Retina (tissue), 1 donor: ENCODE measurements at regions not wholly inside any gene's neighbourhood (a gene's known extent, or its start where the extent isn't known, plus 50 kb on each side); places are given as distances from the start of the nearest gene placed in this dataset.
"Not testable (repeated sequence)": the region's sequence is repeated elsewhere in the genome, so short reads cannot be mapped to it uniquely, and the experiment has no call there.

Source experiments
- DNase-seq: peaks from one replicate; pipeline ENCODE4 v3.0.0-alpha.2; 2016

DNA sequence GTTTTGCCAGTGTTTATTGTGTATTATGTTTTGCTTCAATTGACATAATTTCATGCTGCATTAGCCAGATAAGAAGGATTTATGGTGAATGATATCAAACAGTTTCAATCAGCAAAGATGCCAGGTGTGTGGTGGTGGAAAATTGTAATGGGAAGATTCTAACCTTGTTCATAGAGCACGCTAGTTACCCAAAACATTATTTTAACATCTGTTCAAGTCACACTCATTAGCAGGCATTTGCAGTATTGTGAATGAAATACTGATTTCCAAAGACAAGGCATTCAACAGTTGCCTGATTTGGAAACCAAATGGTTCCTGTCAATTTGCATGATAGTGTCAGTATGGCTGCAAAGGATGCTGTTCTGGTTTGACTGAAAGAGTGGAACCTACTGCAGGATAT is 129.7 kb downstream of the EPC1 start:
- DNase-seq: no peak

DNA sequence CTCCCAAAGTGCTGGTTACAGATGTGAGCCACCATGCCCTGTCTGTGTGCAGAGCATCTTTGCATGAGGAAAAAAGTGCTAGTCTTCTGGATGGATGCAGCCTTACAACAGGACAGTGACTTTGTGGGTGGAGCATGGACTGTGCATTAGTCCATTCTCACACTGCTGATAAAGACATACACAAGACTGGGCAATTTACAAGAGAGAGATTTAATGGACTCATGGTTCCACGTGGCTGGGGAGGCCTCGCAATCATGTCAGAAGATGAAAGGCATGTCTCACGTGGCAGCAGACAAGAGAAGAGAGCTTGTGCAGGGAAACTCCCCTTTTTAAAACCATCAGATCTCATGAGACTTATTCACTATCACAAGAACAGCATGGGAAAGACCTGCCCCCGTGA is 133.1 kb downstream of the EPC1 start:
- not testable (repeated sequence) for DNase-seq

- no peak for DNase-seq
Measured at GRCh38 chr10:32211046-32211363, 136.0 kb downstream of the EPC1 start.

DNA sequence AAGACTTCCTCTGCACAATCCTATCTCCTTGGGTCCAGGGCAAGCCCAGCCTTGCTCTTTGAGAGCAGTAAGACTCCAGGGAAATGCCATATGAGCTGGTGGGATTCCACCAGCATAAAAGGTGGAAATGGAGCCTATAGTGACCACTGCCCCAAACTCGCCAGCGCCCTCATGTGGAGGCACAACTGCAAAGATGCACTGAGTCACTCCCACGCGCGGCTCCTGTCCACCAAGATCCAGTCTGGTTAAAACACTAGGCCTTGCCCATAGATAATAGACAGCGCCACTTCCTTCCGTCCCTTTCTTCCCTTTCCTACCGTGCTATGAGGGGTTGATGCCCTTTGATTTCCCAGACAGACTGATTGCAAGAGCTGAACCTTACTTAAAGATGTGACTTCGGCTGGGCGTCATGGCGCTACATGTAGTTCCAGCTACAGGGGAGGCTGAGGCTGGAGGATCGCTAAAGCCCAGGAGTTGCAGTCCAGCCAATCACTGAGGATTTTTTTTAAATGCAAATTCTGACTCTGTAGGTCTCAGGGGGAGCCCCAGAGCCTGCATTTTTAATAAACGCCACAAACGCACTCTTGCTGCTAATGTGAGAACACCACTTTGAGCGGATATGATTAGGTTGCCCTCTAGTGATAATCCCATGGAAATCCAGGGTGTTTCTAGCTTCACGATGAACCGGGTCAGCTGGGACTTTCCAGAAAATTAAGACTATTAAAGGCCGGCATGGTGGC is 136.5 kb downstream of the EPC1 start:
- no peak for DNase-seq

GRCh38 chr10:32208005-32208404 is 139.0 kb downstream of the EPC1 start:
- DNase-seq: not testable (repeated sequence)

DNA sequence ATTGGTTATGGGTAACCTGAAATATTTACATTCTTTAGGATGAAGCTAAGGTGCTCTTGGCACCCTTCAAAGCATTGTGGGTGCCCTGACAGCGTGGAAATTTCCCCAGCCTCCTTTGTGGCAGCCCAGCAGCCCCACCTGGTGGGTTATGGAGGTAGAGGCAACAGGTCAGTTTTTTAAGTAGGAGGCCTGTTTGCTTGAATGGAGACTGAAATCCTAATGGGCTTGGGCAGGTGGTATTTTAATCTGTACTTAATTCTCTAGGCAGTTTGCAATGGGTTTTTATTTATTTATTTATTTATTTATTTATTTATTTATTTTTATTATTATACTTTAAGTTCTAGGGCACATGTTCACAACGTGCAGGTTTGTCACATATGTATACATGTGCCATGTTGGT is 139.4 kb downstream of the EPC1 start:
- no peak for DNase-seq

DNA sequence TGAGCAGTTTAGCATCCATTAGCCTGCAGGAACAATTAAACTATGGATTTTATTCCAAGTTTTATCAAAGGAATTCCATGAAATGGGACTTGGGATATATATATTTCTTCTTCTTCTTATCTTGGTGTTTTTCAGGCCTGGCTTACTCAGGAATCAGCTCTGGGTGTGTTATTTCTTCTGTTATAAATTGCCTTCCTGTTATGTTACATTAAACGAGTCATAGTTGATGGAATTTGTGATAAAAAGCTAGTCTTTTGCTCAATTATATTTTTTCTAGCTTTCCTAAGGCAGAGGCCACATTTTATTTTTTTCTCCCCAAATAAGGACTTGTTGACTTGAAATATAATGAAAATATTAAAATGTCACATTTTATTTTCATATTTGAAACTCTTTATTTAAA is 141.3 kb downstream of the EPC1 start:
- no peak for DNase-seq

- DNase-seq: no peak
Measured at GRCh38 chr10:32204606-32205005, 142.4 kb downstream of the EPC1 start.

DNA sequence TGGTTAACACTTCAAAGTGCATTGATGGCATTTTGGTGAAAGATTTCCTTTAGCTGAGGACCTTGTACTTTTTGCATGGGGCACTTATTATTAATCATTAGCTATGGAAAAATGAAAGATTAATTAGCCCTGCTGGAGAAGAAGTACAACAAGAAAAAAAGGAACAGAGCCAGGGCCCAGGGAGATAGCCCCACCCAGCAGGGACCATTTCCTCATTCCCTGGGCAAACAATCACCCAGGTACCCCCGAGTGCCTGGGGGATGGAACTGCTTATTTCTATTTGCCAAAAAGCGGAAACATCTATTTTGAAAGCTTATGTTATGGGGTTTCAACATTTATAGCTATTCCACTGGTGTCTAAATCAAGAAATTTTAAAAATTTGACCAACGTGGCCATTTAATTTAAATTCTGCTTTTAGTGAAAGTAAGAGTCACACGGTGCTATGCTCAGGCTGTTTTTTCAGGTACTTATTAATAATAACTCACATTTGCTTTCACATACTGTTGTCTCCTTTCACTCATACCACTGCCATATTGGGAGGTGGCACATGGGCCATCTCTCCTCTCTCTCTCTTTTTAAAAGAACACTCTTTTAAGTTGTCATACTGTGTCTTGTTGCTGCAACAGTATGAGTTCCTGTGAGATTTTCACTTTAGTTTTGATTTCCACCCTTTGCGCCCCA is 143.6 kb upstream of the KIF5B start:
- no peak for DNase-seq

DNA sequence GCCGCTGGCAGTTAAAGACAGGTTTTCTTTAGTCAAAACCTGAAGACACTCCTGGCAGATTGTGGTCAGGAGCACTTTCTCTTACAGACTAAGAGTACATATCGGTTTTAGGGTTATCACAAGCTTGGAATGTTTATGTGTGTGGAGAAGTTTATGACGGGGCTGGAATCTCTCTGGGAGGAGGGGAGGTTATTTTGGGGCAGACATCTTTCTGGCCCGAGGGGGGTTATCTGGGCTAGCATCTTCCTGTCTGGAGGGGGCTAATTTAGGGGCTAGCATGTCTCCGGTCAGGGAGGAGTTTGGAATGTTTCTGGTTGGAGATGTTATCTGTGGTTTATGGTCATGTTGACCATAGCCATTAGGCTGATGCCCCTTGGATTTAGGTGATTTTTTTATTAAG is 141.2 kb upstream of the KIF5B start:
- DNase-seq: no peak

- DNase-seq: peak; percentile 42
Measured at GRCh38 chr10:32190890-32191491, 134.8 kb upstream of the KIF5B start.

- peak; percentile 4 for DNase-seq
Measured at GRCh38 chr10:32189400-32190084, 133.3 kb upstream of the KIF5B start.

GRCh38 chr10:32188601-32189000 is 132.4 kb upstream of the KIF5B start:
- not testable (repeated sequence) for DNase-seq

DNA sequence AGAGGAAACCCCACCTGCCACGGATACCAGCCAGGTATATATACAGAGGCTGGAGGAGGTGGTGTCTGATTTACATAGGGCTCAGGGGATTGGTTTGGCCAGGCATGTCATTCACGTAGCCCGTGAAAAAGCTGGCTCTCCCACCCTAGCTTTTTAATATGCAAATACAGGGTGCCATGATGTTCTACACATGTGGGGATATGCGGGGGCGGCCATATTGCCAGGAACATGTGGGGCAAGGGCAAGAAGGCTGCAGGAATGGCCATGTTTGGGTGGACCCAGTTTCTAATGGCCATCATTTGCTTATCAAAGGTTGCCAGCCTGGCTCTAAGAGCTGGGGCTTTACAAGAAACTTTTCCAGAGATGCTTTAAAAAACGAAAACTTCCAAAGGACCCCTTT is 131.5 kb upstream of the KIF5B start:
- DNase-seq: no peak

DNA sequence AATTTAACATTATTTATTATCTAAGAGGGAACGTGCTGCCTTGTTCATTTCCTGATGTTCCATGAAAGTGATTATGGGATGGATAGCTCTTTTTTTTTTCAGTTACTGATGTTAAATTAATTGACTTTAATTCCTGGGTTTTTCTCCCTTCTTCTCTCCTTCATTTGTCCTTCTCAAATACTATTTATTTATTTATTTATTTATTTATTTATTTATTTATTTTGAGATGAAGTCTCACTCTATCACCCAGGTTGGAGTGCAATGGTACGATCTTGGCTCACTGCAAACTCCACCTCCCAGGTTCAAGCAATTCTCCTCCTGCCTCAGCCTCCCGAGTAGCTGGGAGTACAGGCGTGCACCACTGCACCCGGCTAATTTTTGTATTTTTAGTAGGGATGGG is 127.4 kb upstream of the KIF5B start:
- DNase-seq: not testable (repeated sequence)

DNA sequence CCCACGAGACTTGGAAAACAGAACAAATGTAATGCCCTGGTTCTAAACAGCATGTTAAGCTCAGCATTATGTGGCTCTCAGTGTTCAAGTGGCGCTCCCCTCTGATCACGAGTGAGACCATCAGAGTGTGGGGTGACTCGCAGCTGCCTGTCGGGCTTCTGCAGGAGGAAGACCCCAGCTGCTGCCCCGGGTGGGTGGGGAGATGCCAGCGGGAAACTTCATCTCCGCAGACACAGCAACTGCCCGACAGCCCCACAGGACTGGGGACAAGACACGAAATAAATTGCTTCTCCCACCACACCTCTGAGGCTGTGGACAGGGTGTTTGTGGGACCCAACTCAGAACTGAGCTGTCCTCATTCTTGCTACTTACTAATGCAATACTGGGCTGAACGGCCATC is 126.3 kb upstream of the KIF5B start:
- DNase-seq: no peak

DNA sequence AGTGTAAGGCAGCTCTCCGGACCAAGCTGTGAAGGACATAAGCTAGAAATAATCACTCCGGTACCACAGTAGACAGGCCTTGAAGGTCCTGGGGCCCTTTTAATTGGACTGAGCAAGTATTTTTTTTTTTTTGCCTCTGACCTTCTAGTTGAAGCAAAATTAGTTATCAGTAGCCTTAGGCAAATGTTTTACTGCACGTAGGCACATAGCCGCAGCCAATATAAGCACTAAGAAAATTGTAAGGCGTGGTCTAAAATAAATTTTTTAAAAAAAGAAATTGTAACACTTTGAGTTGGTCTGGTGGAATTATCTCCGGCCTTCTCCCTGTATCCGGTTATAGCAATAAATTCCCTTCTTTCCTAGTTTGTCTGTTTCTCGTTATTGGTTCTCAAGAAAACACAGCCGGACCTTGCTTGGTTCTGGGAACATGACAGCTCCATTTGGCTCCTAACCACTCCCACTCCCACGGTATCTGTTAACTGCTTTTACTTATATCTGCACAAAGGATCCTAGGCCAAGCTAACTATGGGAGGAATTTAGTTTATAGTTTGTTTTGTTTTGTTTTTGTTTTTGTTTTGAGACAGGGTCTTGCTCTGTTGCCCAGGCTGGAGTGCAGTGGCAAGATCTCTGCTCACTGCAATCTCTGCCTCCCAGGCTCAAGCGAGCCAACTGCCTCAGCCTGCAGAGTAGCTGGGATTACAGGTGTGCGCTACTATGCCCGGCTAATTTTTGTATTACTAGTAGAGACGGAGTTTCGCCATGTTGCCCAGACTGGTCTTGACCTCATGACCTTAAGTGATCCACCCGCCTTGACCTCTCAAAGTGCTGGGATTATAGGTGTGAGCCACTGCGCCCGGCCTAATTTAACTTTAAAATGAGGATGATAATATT is 124.4 kb upstream of the KIF5B start:
- DNase-seq: no peak

DNA sequence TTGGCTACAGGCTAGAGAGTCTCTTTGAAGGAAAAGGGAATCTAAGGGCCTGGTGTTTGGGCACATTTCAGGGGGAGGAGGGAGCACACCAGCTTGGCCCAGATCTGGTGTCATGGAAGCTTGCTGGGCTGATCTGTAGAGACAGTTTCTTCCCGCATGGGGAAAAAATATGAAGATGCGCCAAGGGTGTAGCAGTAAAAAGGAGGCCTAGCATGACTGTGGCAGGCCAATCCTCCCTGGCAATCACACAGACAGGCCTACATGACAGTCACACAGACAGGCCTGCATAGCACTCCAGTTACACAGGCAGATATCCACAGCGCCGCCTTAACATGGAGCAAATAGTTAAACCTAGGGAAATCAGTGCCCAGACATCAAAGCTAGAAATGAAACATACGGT is 123.6 kb upstream of the KIF5B start:
- DNase-seq: peak; percentile 3

GRCh38 chr10:32177594-32177993 is 121.4 kb upstream of the KIF5B start:
- not testable (repeated sequence) for DNase-seq

DNA sequence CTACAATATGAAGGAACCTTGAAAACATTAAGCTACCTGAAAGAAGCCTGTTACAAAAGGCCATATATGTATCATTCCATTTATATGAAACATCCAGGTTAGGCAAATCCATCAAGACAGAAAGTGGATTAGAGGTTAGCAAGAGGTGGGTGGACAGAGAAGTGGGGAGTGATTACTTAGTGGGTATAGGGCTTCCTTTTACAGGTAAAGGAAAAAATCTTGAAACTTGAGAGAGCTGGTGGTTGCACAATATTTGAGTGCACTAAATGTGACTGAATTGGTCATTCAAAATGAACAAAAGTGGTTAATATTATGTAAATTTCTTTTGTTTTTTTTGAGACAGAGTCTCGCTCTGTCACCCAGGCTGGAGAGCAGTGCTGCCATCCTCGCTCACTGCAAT is 119.4 kb upstream of the KIF5B start:
- no peak for DNase-seq

DNA sequence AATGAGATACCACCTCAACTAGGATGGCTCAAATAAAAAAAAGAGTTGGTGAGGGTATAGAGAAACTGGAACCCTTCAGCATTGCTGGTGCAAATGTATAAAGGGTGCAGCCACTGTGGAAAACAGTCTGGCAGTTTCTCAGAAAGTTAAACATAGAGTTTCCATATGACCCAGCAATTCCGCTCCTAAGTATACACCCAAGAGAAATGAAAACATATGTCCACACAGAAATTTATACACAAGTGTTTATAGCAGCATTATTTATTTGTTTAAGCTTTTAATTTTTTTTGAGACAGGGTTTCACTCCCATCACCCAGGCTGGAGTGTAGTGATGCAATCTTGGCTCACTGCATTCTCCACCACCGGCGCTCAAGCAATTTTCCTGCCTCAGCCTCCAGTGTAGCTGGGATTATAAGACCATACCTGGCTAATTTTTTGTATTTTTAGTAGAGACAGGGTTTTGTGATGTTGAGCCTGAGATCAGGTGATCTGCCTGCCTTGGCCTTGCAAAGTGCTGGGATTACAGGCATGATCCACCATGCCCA is 118.2 kb upstream of the KIF5B start:
- DNase-seq: no peak

- no peak for DNase-seq
Measured at GRCh38 chr10:32171204-32171603, 115.0 kb upstream of the KIF5B start.
